HepG2 (cell line): ENCODE measurements at regions not wholly inside any gene's neighbourhood (a gene's known extent, or its start where the extent isn't known, plus 50 kb on each side); places are given as distances from the start of the nearest gene placed in this dataset.
A peak's percentile ranks its signal among the peaks of the same experiment; 100 is the strongest.

Experiments
- ATAC-seq: fragments of 200-7000 bp; cut with Tn5 transposase; 3 replicates; pipeline ENCODE4 v1.9.1; 2020; ENCODE audit warnings: mild to moderate bottlenecking, moderate library complexity
- BruUV-seq: library from RNA; stranded (reverse); fragments of 400-500 nt; replicated peaks from 2 replicates; lab custom pipeline; 2021; lab: Mats Ljungman, UMichigan
- CTCF ChIA-PET: fragments of 300-600 bp; formaldehyde crosslinking; extraction: SDS; loops from one replicate; lab custom pipeline; 2021; ENCODE audit warnings: low total read pairs, inconsistent platforms, low intra/inter-chr PET ratio; lab: Yijun Ruan, JAX
- POLR2A ChIA-PET: fragments of 350-600 bp; sonication (Branson Sonifier 250); formaldehyde crosslinking; loops from one replicate; lab custom pipeline; 2020; ENCODE audit warnings: antibody characterized with exemption, inconsistent platforms; lab: Yijun Ruan, JAX
- DNase-seq: peaks from one replicate; pipeline ENCODE4 v3.0.0-alpha.2; 2015; ENCODE audit warnings: low spot score
- FAIRE-seq: peaks from 3 replicates; lab custom pipeline; 2011; peaks lifted over from hg19 to GRCh38; lab: Jason Lieb, UNC
- H2AFZ ChIP-seq: one replicate; pipeline ENCODE4 v1.6.1; 2011; ENCODE audit warnings: low read length, inconsistent platforms
- H3K27ac ChIP-seq: fragments of 300-600 bp; 3 replicates; pipeline ENCODE4 v1.8.0; 2011; ENCODE audit warnings: mixed run types, mild to moderate bottlenecking, mixed read lengths, low read length, inconsistent platforms; ENCODE audit not compliant: insufficient read depth; ENCODE audit errors: extremely low read length
- H3K27me3 ChIP-seq, 2 experiments: fragments of 200-600 bp in 1 of 2; 2 replicates in 1 of 2; 3 replicates in 1 of 2; pipeline versions ENCODE4 v1.6.0 to v1.8.0; 2011; ENCODE audit warnings: low read length in 2 of 2, mild to moderate bottlenecking in 2 of 2, moderate library complexity in 2 of 2, inconsistent platforms in 1 of 2; ENCODE audit not compliant: insufficient read depth in 2 of 2, control insufficient read depth in 1 of 2
- H3K36me3 ChIP-seq, 2 experiments: fragments of 200-600 bp in 1 of 2; replicated peaks in 1 of 2; 2 replicates in 1 of 2; 3 replicates in 1 of 2; pipeline versions ENCODE4 v1.5.1 to v1.8.0; 2011; ENCODE audit warnings: low read length in 2 of 2, inconsistent platforms in 1 of 2; ENCODE audit not compliant: insufficient read depth in 2 of 2, control insufficient read depth in 1 of 2
- H3K4me1 ChIP-seq: 2 replicates; pipeline ENCODE4 v1.5.1; 2012; ENCODE audit warnings: low read length, inconsistent platforms; ENCODE audit not compliant: insufficient read depth
- H3K4me2 ChIP-seq: 2 replicates; pipeline ENCODE4 v1.6.0; 2011; ENCODE audit warnings: low read depth, low read length, inconsistent platforms
- H3K4me3 ChIP-seq, 3 experiments: fragments of 200-600 bp in 1 of 3; sonication (generic), shearing (Covaris generic) in 1 of 3; replicated peaks in 1 of 3; 2 replicates each; pipeline ENCODE4 v1.5.1; 2011 to 2016; ENCODE audit warnings: low read length in 3 of 3, inconsistent platforms in 2 of 3, low read depth in 2 of 3, mild to moderate bottlenecking in 2 of 3, control low read depth in 1 of 3, mixed read lengths in 1 of 3; ENCODE audit not compliant: insufficient read depth in 1 of 3
- H3K79me2 ChIP-seq: one replicate; pipeline ENCODE4 v1.6.1; 2011; ENCODE audit warnings: low read length, inconsistent platforms; ENCODE audit not compliant: insufficient read depth
- H3K9ac ChIP-seq: 2 replicates; pipeline ENCODE4 v1.6.0; 2011; ENCODE audit warnings: mild to moderate bottlenecking, low read depth, low read length, inconsistent platforms; ENCODE audit not compliant: insufficient read depth
- H3K9me3 ChIP-seq: 2 replicates; pipeline ENCODE4 v1.5.1; 2012; ENCODE audit warnings: mild to moderate bottlenecking, low read length
- H4K20me1 ChIP-seq: 2 replicates; pipeline ENCODE4 v1.6.0; 2011; ENCODE audit warnings: inconsistent platforms, mild to moderate bottlenecking, low read length, moderate library complexity; ENCODE audit not compliant: insufficient read depth
- NFE2L2 ChIP-seq: fragments of 150-350 bp; IDR thresholded peaks from 2 replicates; pipeline ENCODE4 v1.6.1; 2014; ENCODE audit warnings: low read length
- PHF5A ChIP-seq: IDR thresholded peaks from one replicate; pipeline ENCODE4 v1.6.1; 2018; ENCODE audit warnings: low read depth, missing genetic modification reagents; ENCODE audit not compliant: unreplicated experiment
- SOX13 ChIP-seq, 3 experiments: fragments of 450-650 bp in 1 of 3; sonication (generic) in 1 of 3; formaldehyde crosslinking in 1 of 3; IDR thresholded peaks in 2 of 3; conservative IDR thresholded peaks in 1 of 3; 2 replicates each; pipeline versions ENCODE4 v1.5.0 to v1.6.1; 2016 to 2020; ENCODE audit warnings: antibody characterized with exemption in 1 of 3, mild to moderate bottlenecking in 1 of 3, missing compliant biosample characterization in 1 of 3, missing genetic modification reagents in 1 of 3, moderate library complexity in 1 of 3
- WGBS: methylation state at CpG from one replicate; pipeline ENCODE4 v1.1.6; 2017; ENCODE audit warnings: low lambda C conversion rate; 5-methylcytosine and 5-hydroxymethylcytosine counted together
- in situ Hi-C: cut with HindIII; loops from 2 replicates; pipeline ENCODE4 v1.10.0; 2017; ENCODE audit warnings: low pct_unique_long_range_greater_than_20kb; ENCODE audit not compliant: extremely low pct_ligation_motif_present
- intact Hi-C: fragments of 100-400 bp; cut with micrococcal nuclease; formaldehyde crosslinking; loops from one replicate; pipeline ENCODE4 v1.10.0; 2022; ENCODE audit not compliant: unreplicated experiment
- TF ChIP-seq, protein P1 (sequence below): sonication (generic); formaldehyde crosslinking; IDR thresholded peaks from 2 replicates; pipeline ENCODE4 v1.4.0; 2020; ENCODE audit warnings: missing genetic modification reagents; ENCODE audit errors: not compliant biosample characterization
- TF ChIP-seq, protein P2 (sequence below): IDR thresholded peaks from 2 replicates; pipeline ENCODE4 v1.6.1; 2016; ENCODE audit warnings: low read depth, missing genetic modification reagents, missing compliant biosample characterization
- TF ChIP-seq, protein P3 (sequence below): sonication (generic); formaldehyde crosslinking; IDR thresholded peaks from 2 replicates; pipeline ENCODE4 v1.4.0; 2020; ENCODE audit warnings: missing genetic modification reagents

DNA sequence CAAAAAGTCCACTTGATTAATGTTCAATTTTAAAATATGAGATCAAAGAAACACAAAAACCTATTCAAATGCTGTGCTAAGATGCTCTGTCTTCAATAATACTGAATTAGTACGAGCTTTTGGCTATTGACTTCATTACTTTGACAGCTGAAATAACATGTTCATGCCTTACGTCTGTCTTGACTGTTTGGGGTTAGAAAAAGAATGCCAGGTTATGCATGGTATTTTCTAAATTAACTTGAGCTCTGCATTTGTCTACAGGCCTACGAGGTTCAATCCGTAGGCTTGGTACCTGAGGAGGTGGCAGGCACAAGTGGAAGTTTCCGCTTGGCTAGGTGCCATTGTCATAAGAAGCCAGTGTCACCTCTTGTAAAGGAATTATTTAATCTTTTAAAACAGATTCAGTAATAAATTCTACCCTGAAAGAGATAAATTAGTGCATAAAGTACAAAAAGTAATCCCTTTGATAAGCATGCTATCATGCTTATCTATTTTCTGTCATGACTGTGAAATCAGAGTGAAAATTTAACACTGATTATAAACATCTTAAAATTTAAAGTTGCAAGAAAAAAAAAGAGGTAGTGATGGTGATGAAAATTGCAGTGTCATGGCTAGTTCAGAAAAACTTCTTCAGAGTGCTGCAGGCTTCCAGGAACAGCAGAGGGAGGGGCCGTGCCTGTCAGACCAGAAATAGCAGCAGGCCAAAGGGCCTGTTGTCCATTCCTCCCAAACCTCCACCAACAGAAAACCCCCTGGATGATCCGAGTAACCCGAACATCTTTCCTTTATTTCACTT lies 115.7 kb downstream of the ARRDC4 start:
- in situ Hi-C loops, result no loop called here
- CTCF ChIA-PET, result no interaction called here
- H2AFZ ChIP-seq, result no peak overlapping the region
- no peak for ATAC-seq
- BruUV-seq, result no TSS peak
- no peaks in the 10 kb centered on the region for H3K9me3 ChIP-seq
- no peaks in the 10 kb centered on the region; a peak in 1 of 5 replicates for H3K27me3 ChIP-seq
- no peak overlapping the region for H3K27ac ChIP-seq
- no peak overlapping the region for H3K4me3 ChIP-seq
- intact Hi-C loops, result no loop called here
- 15% methylated on average over 8 of the region's 8 CpGs for WGBS
- no peaks in the 10 kb centered on the region for H3K79me2 ChIP-seq
- TF ChIP-seq, protein P1, sequence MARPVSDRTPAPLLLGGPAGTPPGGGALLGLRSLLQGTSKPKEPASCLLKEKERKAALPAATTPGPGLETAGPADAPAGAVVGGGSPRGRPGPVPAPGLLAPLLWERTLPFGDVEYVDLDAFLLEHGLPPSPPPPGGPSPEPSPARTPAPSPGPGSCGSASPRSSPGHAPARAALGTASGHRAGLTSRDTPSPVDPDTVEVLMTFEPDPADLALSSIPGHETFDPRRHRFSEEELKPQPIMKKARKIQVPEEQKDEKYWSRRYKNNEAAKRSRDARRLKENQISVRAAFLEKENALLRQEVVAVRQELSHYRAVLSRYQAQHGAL (CRISPR knock-in tag), result no peak
- TF ChIP-seq NFE2L2, result peak; percentile 45
- TF ChIP-seq, all 625 proteins: peak for 1
- Histone ChIP-seq H3K4me1 (no peaks in the 10 kb centered on the region), H4K20me1 (no peaks in the 10 kb centered on the region), H3K36me3 (no peaks in the 10 kb centered on the region), H3K4me2 (no peak overlapping the region), H3K9ac (no peak overlapping the region)
- FAIRE-seq (no peak), DNase-seq (no peak)
- POLR2A ChIA-PET, result no interaction called here

DNA sequence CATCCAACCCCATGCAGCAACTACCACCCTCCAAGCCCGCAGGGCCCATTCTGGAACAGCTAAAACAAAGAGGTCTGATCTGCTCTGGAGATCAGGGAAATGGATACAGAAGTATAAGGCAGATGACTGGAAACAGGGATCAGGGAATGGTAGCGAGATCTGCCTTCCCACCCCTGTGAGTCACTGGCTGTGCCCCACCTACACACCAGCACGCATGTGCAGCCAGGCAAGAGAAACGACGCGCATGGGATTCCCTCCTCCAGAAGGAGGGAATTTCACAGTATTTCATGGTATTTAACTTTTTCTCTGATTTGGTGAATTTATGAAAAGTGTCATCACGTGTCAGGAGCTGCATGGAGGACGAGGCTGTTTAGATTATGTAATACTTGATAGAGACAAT lies 116.7 kb downstream of the ARRDC4 start:
- no peak for ATAC-seq
- no peak overlapping the region for H3K27ac ChIP-seq

More for the DNA sequence above, 116.7 kb downstream of the ARRDC4 start:
- intact Hi-C loops (no loop called here), in situ Hi-C loops (no loop called here)
- Histone ChIP-seq H4K20me1 (no peaks in the 10 kb centered on the region), H3K79me2 (no peaks in the 10 kb centered on the region), H3K9me3 (no peaks in the 10 kb centered on the region), H3K4me3 (no peak overlapping the region), H3K9ac (no peak overlapping the region), H3K36me3 (no peaks in the 10 kb centered on the region), H3K27me3 (no peaks in the 10 kb centered on the region), H3K4me1 (no peaks in the 10 kb centered on the region), H2AFZ (no peak overlapping the region), H3K4me2 (no peak overlapping the region)
- DNase-seq (no peak), FAIRE-seq (no peak)
- BruUV-seq, result no TSS peak
- POLR2A ChIA-PET, result no interaction called here
- WGBS, result 56% methylated on average over 8 of the region's 8 CpGs
- CTCF ChIA-PET, result interaction anchor here (0.6 kb wide), 1 partner anchor 848 kb away, joined by 3 read pairs; no protein-coding TSS in a partner anchor
- TF ChIP-seq SOX13 (IDR thresholded peaks at IDR 0.05) (no peak), SOX13 (CRISPR knock-in tag; conservative IDR thresholded peaks at IDR 0.05 in 1 of 2, IDR thresholded peaks at IDR 0.05 in 1 of 2) (no peak), PHF5A (no peak)
- TF ChIP-seq, protein P2, sequence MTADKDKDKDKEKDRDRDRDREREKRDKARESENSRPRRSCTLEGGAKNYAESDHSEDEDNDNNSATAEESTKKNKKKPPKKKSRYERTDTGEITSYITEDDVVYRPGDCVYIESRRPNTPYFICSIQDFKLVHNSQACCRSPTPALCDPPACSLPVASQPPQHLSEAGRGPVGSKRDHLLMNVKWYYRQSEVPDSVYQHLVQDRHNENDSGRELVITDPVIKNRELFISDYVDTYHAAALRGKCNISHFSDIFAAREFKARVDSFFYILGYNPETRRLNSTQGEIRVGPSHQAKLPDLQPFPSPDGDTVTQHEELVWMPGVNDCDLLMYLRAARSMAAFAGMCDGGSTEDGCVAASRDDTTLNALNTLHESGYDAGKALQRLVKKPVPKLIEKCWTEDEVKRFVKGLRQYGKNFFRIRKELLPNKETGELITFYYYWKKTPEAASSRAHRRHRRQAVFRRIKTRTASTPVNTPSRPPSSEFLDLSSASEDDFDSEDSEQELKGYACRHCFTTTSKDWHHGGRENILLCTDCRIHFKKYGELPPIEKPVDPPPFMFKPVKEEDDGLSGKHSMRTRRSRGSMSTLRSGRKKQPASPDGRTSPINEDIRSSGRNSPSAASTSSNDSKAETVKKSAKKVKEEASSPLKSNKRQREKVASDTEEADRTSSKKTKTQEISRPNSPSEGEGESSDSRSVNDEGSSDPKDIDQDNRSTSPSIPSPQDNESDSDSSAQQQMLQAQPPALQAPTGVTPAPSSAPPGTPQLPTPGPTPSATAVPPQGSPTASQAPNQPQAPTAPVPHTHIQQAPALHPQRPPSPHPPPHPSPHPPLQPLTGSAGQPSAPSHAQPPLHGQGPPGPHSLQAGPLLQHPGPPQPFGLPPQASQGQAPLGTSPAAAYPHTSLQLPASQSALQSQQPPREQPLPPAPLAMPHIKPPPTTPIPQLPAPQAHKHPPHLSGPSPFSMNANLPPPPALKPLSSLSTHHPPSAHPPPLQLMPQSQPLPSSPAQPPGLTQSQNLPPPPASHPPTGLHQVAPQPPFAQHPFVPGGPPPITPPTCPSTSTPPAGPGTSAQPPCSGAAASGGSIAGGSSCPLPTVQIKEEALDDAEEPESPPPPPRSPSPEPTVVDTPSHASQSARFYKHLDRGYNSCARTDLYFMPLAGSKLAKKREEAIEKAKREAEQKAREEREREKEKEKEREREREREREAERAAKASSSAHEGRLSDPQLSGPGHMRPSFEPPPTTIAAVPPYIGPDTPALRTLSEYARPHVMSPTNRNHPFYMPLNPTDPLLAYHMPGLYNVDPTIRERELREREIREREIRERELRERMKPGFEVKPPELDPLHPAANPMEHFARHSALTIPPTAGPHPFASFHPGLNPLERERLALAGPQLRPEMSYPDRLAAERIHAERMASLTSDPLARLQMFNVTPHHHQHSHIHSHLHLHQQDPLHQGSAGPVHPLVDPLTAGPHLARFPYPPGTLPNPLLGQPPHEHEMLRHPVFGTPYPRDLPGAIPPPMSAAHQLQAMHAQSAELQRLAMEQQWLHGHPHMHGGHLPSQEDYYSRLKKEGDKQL, result no peak
- TF ChIP-seq, protein P3, sequence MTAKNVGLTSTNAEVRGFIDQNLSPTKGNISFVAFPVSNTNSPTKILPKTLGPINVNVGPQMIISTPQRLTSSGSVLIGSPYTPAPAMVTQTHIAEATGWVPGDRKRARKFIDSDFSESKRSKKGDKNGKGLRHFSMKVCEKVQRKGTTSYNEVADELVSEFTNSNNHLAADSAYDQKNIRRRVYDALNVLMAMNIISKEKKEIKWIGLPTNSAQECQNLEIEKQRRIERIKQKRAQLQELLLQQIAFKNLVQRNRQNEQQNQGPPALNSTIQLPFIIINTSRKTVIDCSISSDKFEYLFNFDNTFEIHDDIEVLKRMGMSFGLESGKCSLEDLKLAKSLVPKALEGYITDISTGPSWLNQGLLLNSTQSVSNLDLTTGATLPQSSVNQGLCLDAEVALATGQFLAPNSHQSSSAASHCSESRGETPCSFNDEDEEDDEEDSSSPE, result no peak
